Aorta (tissue), 5 donors: ENCODE measurements at regions not wholly inside any gene's neighbourhood (a gene's known extent, or its start where the extent isn't known, plus 50 kb on each side); places are given as distances from the start of the nearest gene placed in this dataset.
A peak's percentile ranks its signal among the peaks of the same experiment; 100 is the strongest.

Source experiments
- ATAC-seq: fragments of 200-7000 bp; cut with Tn5 transposase; one replicate; pipeline ENCODE4 v1.9.1; 2022; ENCODE audit warnings: moderate library complexity; ENCODE audit not compliant: low FRiP score
- DNase-seq, 2 donors: peaks; one replicate each; pipeline ENCODE4 v3.0.0-alpha.2; 2020
- H3K27ac ChIP-seq, 2 donors: one replicate each; pipeline ENCODE4 v1.5.1; 2013; ENCODE audit warnings: low read length in 2 of 2, mild to moderate bottlenecking in 2 of 2, moderate library complexity in 2 of 2, control low read depth in 1 of 2, inconsistent platforms in 1 of 2, low read depth in 1 of 2
- H3K27me3 ChIP-seq, 2 donors: one replicate each; pipeline ENCODE4 v1.6.1; 2013; ENCODE audit warnings: control low read depth in 1 of 2, low read length in 1 of 2, mild to moderate bottlenecking in 1 of 2, moderate library complexity in 1 of 2; ENCODE audit not compliant: insufficient read depth in 2 of 2, control insufficient read depth in 1 of 2
- H3K36me3 ChIP-seq, 2 donors: one replicate each; pipeline ENCODE4 v1.6.1; 2013; ENCODE audit warnings: control low read depth in 1 of 2, low read length in 1 of 2, mild to moderate bottlenecking in 1 of 2; ENCODE audit not compliant: insufficient read depth in 2 of 2, control insufficient read depth in 1 of 2
- H3K4me1 ChIP-seq, 2 donors: one replicate each; pipeline ENCODE4 v1.6.1; 2013; ENCODE audit warnings: low read length in 2 of 2, control low read depth in 1 of 2, mild to moderate bottlenecking in 1 of 2, moderate library complexity in 1 of 2; ENCODE audit not compliant: insufficient read depth in 2 of 2, control insufficient read depth in 1 of 2
- H3K4me3 ChIP-seq, 2 donors: one replicate each; pipeline ENCODE4 v1.5.1; 2013; ENCODE audit warnings: low read length in 2 of 2, control low read depth in 1 of 2, mild to moderate bottlenecking in 1 of 2
- H3K9me3 ChIP-seq: one replicate; pipeline ENCODE4 v1.6.1; 2013; ENCODE audit warnings: mild to moderate bottlenecking, low read length; ENCODE audit not compliant: control insufficient read depth
- WGBS, 2 donors: extraction: QIAGEN DNeasy Blood & Tissue Kit; methylation state at CpG; one replicate each; pipeline ENCODE4 v1.1.7; 2013; 5-methylcytosine and 5-hydroxymethylcytosine counted together
- intact Hi-C, 2 donors: fragments of 100-400 bp; cut with DNase I; formaldehyde crosslinking; loops; one replicate each; pipeline versions ENCODE4 v1.14.2 to v1.15.0; 2022
- donor health status: healthy with polysubstance abuse.
- donor health status: Bipolar disorder and iron deficiency.
- donor health status: DM: no; HTN: no; CAD: no.
- donor health status: DM: no; HTN: no; CAD: no.
- donor health status: DM: yes; HTN: yes; CAD: no.

DNA sequence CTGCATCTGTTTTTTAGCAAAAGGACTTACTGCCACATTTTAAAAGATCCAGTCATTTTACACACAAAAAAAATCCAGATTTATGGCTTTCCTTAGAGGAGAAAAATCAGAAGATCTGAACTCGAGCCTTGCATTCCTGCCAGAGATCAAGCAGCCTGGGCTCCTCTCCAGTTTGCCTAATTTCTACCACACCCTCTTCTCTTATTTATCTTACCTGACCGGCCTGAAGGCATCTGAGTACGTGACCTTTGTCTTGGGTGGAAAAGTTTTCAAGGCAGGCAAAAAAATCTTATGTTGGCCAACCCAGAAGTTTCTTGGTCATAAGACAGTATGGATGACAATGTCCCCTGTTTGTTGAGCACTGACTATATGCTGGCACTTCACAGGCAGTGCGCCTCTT lies 60.3 kb downstream of the CHRD start:
- DNase-seq (peak in 1 of 2 donors; percentile 15), ATAC-seq (no peak)
- intact Hi-C loops: no loop called here
- no peak overlapping the region for H3K27ac ChIP-seq
- H3K36me3 ChIP-seq: no peaks in the 10 kb centered on the region
- H3K9me3 ChIP-seq: peaks cover 3% of the 10 kb centered on the region
- H3K4me1 ChIP-seq: no peaks in the 10 kb centered on the region
- no peaks in the 10 kb centered on the region for H3K27me3 ChIP-seq
- WGBS, 2 donors: 61% methylated on average over 4 of the region's 4 CpGs
- H3K4me3 ChIP-seq: no peak overlapping the region

- 78 to 80% methylated on average over 8 of the region's 8 CpGs for WGBS, 2 donors
- no peak overlapping the region for H3K27ac ChIP-seq
- H3K36me3 ChIP-seq: no peaks in the 10 kb centered on the region
- ATAC-seq (peak; percentile 22), DNase-seq (peak in 1 of 2 donors; percentile 22)
- H3K4me1 ChIP-seq: no peaks in the 10 kb centered on the region
- intact Hi-C loops: no loop called here
- no peak overlapping the region for H3K4me3 ChIP-seq
- H3K9me3 ChIP-seq: peaks cover 3% of the 10 kb centered on the region
- no peaks in the 10 kb centered on the region for H3K27me3 ChIP-seq
Measured at GRCh38 chr3:184441202-184441900, 61.5 kb downstream of the CHRD start.

DNA sequence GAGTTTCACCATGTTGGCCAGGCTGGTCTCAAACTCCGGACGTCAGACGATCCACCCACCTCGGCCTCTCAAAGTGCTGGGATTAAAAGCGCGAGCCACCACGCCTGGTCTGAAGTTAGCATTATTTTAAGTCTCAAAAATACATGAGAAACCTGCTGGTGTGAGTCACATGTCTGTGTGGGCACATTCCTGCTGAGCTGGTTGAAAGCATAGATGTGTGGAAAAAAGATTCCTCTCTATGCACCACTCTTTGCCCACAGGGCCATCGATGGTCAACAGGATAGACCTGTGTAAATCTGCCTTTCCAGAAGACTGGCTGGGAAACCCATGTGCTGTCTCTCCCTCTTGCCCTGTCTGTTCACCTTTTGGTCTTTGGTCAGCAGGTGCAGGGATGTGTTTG lies 63.5 kb downstream of the CHRD start:
- Histone ChIP-seq H3K36me3 (no peaks in the 10 kb centered on the region), H3K4me3 (no peak overlapping the region), H3K4me1 (no peaks in the 10 kb centered on the region), H3K27me3 (no peaks in the 10 kb centered on the region), H3K27ac (no peak overlapping the region), H3K9me3 (peaks cover 1% of the 10 kb centered on the region)
- DNase-seq (peak in 1 of 2 donors; percentile 26), ATAC-seq (no peak)
- WGBS, 2 donors: 88 to 94% methylated on average over 8 of the region's 8 CpGs
- intact Hi-C loops: no loop called here

- H3K27me3 ChIP-seq: no peaks in the 10 kb centered on the region
- no peak overlapping the region for H3K27ac ChIP-seq
- WGBS, 2 donors: 93 to 95% methylated on average over 5 of the region's 5 CpGs
- peak in 1 of 2 donors; percentile 33 for DNase-seq
- no peaks in the 10 kb centered on the region for H3K4me1 ChIP-seq
- intact Hi-C loops: no loop called here
- ATAC-seq: no peak
- no peak overlapping the region for H3K4me3 ChIP-seq
- H3K9me3 ChIP-seq: peaks cover 1% of the 10 kb centered on the region
- H3K36me3 ChIP-seq: no peaks in the 10 kb centered on the region
Measured at GRCh38 chr3:184443831-184444230, 64.0 kb downstream of the CHRD start.

DNA sequence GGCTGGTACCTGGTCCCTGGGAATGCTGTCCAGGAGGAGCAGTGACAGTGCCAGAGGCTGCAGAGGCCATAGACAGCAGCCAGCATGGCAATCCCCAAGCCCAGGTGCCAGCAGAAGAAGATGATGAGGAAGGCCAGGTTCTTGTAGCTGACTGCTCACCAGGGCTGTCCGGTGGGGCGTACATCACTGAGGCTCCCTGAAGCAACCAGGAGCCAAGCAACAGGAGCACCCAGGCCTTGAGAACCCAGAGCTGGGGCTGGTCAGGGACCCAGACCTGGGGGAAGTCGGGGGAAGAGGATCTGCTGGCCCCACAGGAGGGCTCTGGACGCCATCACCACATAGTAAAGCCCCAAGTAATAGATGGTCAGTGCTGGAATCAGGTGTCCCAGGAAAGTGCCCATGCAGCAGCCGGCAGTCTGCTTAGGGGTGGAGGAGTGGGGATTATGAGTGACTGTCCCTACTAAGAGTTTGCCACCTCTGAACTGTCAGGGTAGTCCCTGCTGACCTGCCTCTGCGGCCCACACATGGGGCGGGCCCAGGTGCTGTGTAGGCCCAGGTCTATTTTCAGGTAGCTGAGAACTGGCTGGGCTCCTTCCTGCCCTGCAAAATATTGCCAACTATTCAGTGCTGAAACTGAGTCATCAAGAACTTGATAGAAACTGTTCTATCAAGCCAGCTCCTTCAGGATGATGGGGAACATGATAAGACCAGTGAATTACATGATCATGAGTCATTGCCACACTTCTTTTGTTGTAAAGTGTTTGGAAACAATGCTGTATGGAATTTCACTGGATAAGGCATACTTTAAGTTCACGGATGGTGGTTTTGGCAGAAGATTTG lies 68.7 kb downstream of the CHRD start:
- no peaks in the 10 kb centered on the region for H3K36me3 ChIP-seq
- no peak for ATAC-seq
- intact Hi-C loops: no loop called here
- no peaks in the 10 kb centered on the region for H3K4me1 ChIP-seq
- 81 to 83% methylated on average over 8 of the region's 8 CpGs for WGBS, 2 donors
- DNase-seq: peak in 1 of 2 donors; percentile 66
- H3K27me3 ChIP-seq: peaks cover 0 to 1% of the 10 kb centered on the region in 2 donors
- no peak overlapping the region for H3K27ac ChIP-seq
- H3K9me3 ChIP-seq: no peaks in the 10 kb centered on the region
- no peak overlapping the region for H3K4me3 ChIP-seq

DNA sequence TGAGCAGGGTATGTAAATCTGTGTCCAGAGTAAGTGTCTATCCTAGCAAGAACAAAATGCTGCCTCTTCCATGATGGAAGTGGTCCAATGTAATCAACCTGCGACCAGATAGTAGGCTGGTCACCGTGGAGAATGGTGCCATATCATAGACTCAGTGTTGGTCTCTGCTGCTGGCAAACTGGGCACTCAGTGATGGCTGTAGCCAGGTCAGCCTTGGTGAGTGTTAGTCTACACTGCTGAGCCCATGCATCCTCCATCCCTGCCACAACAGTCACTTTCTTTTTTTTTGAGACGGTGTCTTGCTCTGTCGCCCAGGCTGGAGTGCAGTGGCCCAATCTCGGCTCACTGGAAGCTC lies 69.3 kb downstream of the CHRD start:
- no peaks in the 10 kb centered on the region for H3K4me1 ChIP-seq
- intact Hi-C loops: no loop called here
- H3K27ac ChIP-seq: no peak overlapping the region
- no peak for ATAC-seq
- no peaks in the 10 kb centered on the region for H3K36me3 ChIP-seq
- H3K27me3 ChIP-seq: peaks cover 0 to 1% of the 10 kb centered on the region in 2 donors
- no peak overlapping the region for H3K4me3 ChIP-seq
- H3K9me3 ChIP-seq: no peaks in the 10 kb centered on the region
- DNase-seq: peak in 1 of 2 donors; percentile 16
- WGBS, 2 donors: 87 to 89% methylated on average over 5 of the region's 5 CpGs

- H3K36me3 ChIP-seq: no peaks in the 10 kb centered on the region
- H3K27ac ChIP-seq: no peak overlapping the region
- peak in 1 of 2 donors; percentile 33 for DNase-seq
- intact Hi-C loops: no loop called here
- WGBS, 2 donors: 89 to 90% methylated on average over 4 of the region's 4 CpGs
- no peaks in the 10 kb centered on the region for H3K4me1 ChIP-seq
- no peak for ATAC-seq
- peaks cover 0 to 1% of the 10 kb centered on the region in 2 donors for H3K27me3 ChIP-seq
- H3K4me3 ChIP-seq: no peak overlapping the region
- H3K9me3 ChIP-seq: no peaks in the 10 kb centered on the region
Measured at GRCh38 chr3:184450547-184450946, 70.7 kb downstream of the CHRD start.

GRCh38 chr3:184453296-184453695 lies 73.4 kb downstream of the CHRD start:
- ATAC-seq (no peak), DNase-seq (no peak)
- Histone ChIP-seq H3K36me3 (no peaks in the 10 kb centered on the region), H3K27me3 (peaks cover 0 to 1% of the 10 kb centered on the region in 2 donors), H3K4me1 (no peaks in the 10 kb centered on the region), H3K9me3 (peaks cover 2% of the 10 kb centered on the region), H3K4me3 (no peak overlapping the region), H3K27ac (no peak overlapping the region)
- intact Hi-C loops: no loop called here
- WGBS, 2 donors: 64 to 70% methylated on average over 5 of the region's 5 CpGs

DNA sequence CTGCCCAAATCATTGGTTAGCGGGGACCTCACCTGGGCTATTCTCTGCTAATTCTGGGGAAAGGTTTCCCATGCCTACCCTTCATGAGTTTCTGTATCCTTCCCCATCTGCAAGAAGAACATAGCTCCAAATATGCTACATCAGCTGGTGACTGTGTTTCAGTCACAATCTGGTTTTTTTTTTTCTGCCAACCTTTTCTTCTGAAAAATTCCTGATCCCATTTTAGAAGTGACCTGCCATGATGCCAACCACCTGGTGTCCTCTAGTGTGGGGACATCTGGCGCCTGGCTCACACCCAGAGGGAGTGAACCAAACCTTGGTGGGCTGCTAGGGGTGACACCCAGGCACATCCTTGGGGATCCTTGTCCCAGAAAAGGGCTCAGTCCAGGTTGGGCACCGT lies 76.1 kb downstream of the CHRD start:
- ATAC-seq: no peak
- H3K4me3 ChIP-seq: no peak overlapping the region
- intact Hi-C loops: no loop called here
- no peaks in the 10 kb centered on the region for H3K27me3 ChIP-seq
- H3K27ac ChIP-seq: no peak overlapping the region
- peaks cover 2% of the 10 kb centered on the region for H3K9me3 ChIP-seq
- H3K4me1 ChIP-seq: no peaks in the 10 kb centered on the region
- no peaks in the 10 kb centered on the region for H3K36me3 ChIP-seq
- no peak for DNase-seq
- WGBS, 2 donors: 84 to 90% methylated on average over 3 of the region's 3 CpGs
